ENCODE measurements at regions not wholly inside any gene's neighbourhood (a gene's known extent, or its start where the extent isn't known, plus 50 kb on each side); places are given as distances from the start of the nearest gene placed in this dataset.

DNA sequence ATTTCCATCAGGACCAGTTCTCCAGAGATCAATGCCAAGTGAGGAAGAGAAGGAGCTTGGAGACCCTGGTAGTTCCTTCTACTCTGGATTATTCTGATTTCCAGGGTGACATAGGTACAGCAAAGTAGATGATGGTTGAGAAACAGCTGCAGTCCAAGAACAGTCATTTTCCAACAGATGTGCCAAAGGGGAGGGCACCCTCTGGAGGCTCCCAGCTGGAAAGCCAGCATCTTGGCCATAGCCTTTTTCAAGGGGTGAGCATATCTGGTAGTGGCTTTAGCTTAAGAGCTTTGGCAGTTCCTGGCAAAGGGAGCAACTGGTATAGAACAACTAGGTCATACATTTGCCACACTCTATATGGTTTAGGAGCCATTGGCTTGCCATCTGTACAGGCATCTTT lies 492.7 kb downstream of the RASEF start:
- Histone ChIP-seq H3K27ac (no peak overlapping the region), H3K4me1 (peaks cover 3% of the 10 kb centered on the region), H3K27me3 (no peaks in the 10 kb centered on the region), H3K36me3 (ENCODE audit: low read depth, missing control alignments) (no peaks in the 10 kb centered on the region), H3K9me3 (no peaks in the 10 kb centered on the region), H3K4me3 (no peak overlapping the region)
- intact Hi-C loops (cut with DNase I; ENCODE audit: low total_unique reads), result no loop called here
- TF ChIP-seq, protein P1, sequence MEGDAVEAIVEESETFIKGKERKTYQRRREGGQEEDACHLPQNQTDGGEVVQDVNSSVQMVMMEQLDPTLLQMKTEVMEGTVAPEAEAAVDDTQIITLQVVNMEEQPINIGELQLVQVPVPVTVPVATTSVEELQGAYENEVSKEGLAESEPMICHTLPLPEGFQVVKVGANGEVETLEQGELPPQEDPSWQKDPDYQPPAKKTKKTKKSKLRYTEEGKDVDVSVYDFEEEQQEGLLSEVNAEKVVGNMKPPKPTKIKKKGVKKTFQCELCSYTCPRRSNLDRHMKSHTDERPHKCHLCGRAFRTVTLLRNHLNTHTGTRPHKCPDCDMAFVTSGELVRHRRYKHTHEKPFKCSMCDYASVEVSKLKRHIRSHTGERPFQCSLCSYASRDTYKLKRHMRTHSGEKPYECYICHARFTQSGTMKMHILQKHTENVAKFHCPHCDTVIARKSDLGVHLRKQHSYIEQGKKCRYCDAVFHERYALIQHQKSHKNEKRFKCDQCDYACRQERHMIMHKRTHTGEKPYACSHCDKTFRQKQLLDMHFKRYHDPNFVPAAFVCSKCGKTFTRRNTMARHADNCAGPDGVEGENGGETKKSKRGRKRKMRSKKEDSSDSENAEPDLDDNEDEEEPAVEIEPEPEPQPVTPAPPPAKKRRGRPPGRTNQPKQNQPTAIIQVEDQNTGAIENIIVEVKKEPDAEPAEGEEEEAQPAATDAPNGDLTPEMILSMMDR (IDR thresholded peaks at IDR 0.05), result no peak
- no peak for TF ChIP-seq POLR2A (IDR thresholded peaks at IDR 0.05)
- no peak for DNase-seq

DNA sequence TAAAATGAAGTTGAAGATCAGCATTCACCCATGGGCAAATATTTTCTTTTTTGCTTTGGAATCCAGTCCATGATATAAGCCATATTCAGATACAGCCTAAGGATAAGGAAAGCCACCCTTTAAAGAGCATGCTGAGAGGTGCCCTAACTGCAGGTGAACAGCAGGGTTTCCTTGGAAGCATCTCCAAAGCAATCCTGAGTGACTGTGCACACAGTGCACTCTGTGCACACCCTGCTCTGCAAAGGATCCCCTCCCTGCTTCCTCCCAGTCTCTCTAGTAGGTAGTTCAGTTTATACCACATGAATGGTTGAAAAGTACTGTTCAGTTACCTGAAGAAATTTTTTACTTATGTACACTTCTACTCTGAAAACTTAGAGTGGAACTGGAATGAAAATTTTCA lies 491.4 kb downstream of the RASEF start:
- no peak for TF ChIP-seq POLR2A (IDR thresholded peaks at IDR 0.05)
- TF ChIP-seq, protein P1 (IDR thresholded peaks at IDR 0.05), result no peak
- H3K27ac ChIP-seq, result no peak overlapping the region
- H3K9me3 ChIP-seq, result no peaks in the 10 kb centered on the region
- H3K4me3 ChIP-seq, result no peak overlapping the region
- DNase-seq, result no peak
- H3K27me3 ChIP-seq, result no peaks in the 10 kb centered on the region
- no peaks in the 10 kb centered on the region for H3K36me3 ChIP-seq (ENCODE audit: low read depth, missing control alignments)
- intact Hi-C loops (cut with DNase I; ENCODE audit: low total_unique reads), result no loop called here
- H3K4me1 ChIP-seq, result no peaks in the 10 kb centered on the region

DNA sequence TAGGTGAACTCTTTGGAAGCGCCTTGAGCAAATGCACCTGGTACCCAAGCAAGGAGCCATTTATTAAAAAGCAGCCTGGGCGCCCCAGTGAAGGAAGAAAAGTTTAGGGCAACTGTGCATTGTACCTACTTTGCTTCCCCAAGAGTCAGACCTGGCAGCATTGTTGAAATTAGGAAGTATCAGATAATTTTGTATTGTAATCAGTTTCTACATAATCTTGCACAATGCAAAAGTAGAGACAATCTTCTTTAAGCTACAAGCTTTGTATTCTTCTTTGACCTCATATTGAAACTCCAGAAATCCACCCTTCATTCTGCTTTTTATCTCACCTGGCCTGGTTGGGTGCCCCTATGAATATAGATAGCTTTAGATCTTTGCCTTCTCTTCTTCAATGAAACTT lies 490.8 kb downstream of the RASEF start:
- H3K27ac ChIP-seq, result no peak overlapping the region
- no peaks in the 10 kb centered on the region for H3K36me3 ChIP-seq (ENCODE audit: low read depth, missing control alignments)
- no peaks in the 10 kb centered on the region for H3K4me1 ChIP-seq
- H3K27me3 ChIP-seq, result no peaks in the 10 kb centered on the region
- WGBS, 2 donors, result 88 to 93% methylated on average over 2 of the region's 2 CpGs
- no peak for TF ChIP-seq POLR2A (IDR thresholded peaks at IDR 0.05)
- TF ChIP-seq, protein P1 (IDR thresholded peaks at IDR 0.05), result no peak
- H3K4me3 ChIP-seq, result no peak overlapping the region
- no peaks in the 10 kb centered on the region for H3K9me3 ChIP-seq
- no peak for DNase-seq
- intact Hi-C loops (cut with DNase I; ENCODE audit: low total_unique reads), result no loop called here

DNA sequence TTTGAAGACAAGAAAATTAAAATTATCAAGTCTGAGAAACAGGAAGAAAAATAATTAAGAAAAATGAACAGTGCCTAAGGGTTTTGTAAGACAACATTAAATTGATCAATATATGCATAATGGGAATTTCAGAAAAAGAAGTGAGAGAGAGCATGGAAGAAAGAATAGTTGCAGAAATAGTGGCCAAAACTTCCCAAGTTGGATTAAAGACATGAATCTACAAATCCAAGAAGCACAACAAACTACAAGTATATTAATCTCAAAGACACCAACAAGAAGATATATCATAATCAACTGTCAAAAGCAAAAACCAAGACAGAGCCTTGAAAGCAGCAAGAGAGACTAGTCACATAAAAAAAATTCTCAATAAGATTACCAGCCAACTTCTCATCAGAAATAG lies 488.0 kb downstream of the RASEF start:
- no peaks in the 10 kb centered on the region for H3K36me3 ChIP-seq (ENCODE audit: low read depth, missing control alignments)
- intact Hi-C loops (cut with DNase I; ENCODE audit: low total_unique reads), result no loop called here
- H3K9me3 ChIP-seq, result no peaks in the 10 kb centered on the region
- TF ChIP-seq POLR2A (IDR thresholded peaks at IDR 0.05), result no peak
- TF ChIP-seq, protein P1 (IDR thresholded peaks at IDR 0.05), result no peak
- no peak overlapping the region for H3K27ac ChIP-seq
- no peaks in the 10 kb centered on the region for H3K4me1 ChIP-seq
- H3K4me3 ChIP-seq, result no peak overlapping the region
- no peaks in the 10 kb centered on the region for H3K27me3 ChIP-seq
- no peak for DNase-seq

DNA sequence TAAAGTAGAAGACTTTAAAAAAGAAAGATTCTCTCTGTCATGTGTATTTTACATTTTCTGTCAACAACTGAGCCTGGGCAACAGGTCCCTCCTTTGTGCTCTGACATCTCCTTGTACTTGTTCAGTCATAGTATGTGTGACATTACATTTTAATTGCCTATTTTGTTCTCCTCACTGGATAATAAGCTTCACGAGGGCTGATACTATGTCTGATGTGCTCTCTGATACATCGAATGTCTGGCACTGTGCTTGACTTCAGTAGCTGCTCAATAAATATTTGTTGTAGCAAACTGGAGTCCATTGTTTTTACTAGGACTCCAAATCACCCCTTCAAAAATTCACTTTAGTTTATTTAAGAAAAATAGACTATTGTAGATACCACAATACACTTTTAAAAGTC lies 482.0 kb downstream of the RASEF start:
- DNase-seq, result no peak
- Histone ChIP-seq H3K4me3 (no peak overlapping the region), H3K36me3 (ENCODE audit: low read depth, missing control alignments) (no peaks in the 10 kb centered on the region), H3K4me1 (no peaks in the 10 kb centered on the region), H3K27ac (no peak overlapping the region), H3K27me3 (no peaks in the 10 kb centered on the region), H3K9me3 (no peaks in the 10 kb centered on the region)
- intact Hi-C loops (cut with DNase I; ENCODE audit: low total_unique reads), result no loop called here
- WGBS, 2 donors, result 48 to 57% methylated on average over 2 of the region's 2 CpGs
- TF ChIP-seq, protein P1 (IDR thresholded peaks at IDR 0.05), result no peak
- no peak for TF ChIP-seq POLR2A (IDR thresholded peaks at IDR 0.05)

All from testis (tissue), 2 donors.